ENCODE measurements at regions not wholly inside any gene's neighbourhood (a gene's known extent, or its start where the extent isn't known, plus 50 kb on each side); places are given as distances from the start of the nearest gene placed in this dataset.

DNA sequence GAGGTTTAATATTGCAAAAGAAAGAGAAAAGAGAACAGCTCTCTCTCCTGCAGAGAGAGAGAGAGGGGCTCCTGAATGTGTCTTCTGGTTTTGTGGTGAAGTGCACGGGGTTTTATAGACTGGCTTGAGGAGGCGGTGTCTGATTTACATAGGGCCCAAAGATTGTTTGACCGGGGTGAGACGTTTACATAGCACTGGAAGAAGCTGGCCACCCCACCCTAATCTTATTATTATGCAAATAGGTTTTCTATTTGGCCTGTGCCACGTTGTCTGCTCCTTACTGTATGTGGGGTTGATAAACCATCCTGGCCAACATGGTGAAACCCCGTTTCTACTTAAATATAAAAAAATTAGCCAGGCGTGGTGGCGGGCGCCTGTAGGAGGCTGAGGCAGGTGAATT is 268.6 kb downstream of the SV2B start:
- TF ChIP-seq FOSL1 (CRISPR knock-in tag; IDR thresholded peaks at IDR 0.05; ENCODE audit: borderline replicate concordance) (no peak), POLR2AphosphoS5 (IDR thresholded peaks at IDR 0.05; ENCODE audit: low read depth, low read length) (no peak), JUNB (CRISPR knock-in tag; IDR thresholded peaks at IDR 0.05; ENCODE audit: borderline replicate concordance) (no peak), POLR2A (IDR thresholded peaks at IDR 0.05; ENCODE audit: insufficient read depth in 1 of 2, low read depth in 2 of 2, low read length in 2 of 2) (no peak), EZH2 (conservative IDR thresholded peaks at IDR 0.05; ENCODE audit: low read depth, low read length) (no peak), ADNP (CRISPR knock-in tag; IDR thresholded peaks at IDR 0.05) (no peak), TCF7L2 (IDR thresholded peaks at IDR 0.05; ENCODE audit: low read depth, low read length) (no peak), ZNF572 (CRISPR knock-in tag; IDR thresholded peaks at IDR 0.05) (no peak), ZNF546 (CRISPR knock-in tag; conservative IDR thresholded peaks at IDR 0.05) (no peak)
- TF ChIP-seq, protein P1, sequence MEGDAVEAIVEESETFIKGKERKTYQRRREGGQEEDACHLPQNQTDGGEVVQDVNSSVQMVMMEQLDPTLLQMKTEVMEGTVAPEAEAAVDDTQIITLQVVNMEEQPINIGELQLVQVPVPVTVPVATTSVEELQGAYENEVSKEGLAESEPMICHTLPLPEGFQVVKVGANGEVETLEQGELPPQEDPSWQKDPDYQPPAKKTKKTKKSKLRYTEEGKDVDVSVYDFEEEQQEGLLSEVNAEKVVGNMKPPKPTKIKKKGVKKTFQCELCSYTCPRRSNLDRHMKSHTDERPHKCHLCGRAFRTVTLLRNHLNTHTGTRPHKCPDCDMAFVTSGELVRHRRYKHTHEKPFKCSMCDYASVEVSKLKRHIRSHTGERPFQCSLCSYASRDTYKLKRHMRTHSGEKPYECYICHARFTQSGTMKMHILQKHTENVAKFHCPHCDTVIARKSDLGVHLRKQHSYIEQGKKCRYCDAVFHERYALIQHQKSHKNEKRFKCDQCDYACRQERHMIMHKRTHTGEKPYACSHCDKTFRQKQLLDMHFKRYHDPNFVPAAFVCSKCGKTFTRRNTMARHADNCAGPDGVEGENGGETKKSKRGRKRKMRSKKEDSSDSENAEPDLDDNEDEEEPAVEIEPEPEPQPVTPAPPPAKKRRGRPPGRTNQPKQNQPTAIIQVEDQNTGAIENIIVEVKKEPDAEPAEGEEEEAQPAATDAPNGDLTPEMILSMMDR (CRISPR knock-in tag; IDR thresholded peaks at IDR 0.05), result no peak
- TF ChIP-seq, protein P2, sequence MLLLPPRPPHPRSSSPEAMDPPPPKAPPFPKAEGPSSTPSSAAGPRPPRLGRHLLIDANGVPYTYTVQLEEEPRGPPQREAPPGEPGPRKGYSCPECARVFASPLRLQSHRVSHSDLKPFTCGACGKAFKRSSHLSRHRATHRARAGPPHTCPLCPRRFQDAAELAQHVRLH (CRISPR knock-in tag; IDR thresholded peaks at IDR 0.05; ENCODE audit: borderline replicate concordance, low read depth), result no peak

All from HepG2 (cell line).